MM.1S (cell line): ENCODE measurements at regions not wholly inside any gene's neighbourhood (a gene's known extent, or its start where the extent isn't known, plus 50 kb on each side); places are given as distances from the start of the nearest gene placed in this dataset.

ENCODE experiments used
- DNase-seq: peaks from one replicate; pipeline ENCODE4 v3.0.0-alpha.2; 2015
- H2AFZ ChIP-seq: fragments of 300-600 bp; sonication (generic); 2 replicates; pipeline ENCODE4 v1.6.0; 2016; ENCODE audit warnings: antibody characterized with exemption, low read length
- H3F3A ChIP-seq: fragments of 300-600 bp; sonication (generic); 2 replicates; pipeline ENCODE4 v1.6.1; 2016; ENCODE audit warnings: mild to moderate bottlenecking, antibody characterized with exemption, low read length, moderate library complexity, mixed read lengths; ENCODE audit not compliant: insufficient read depth
- H3K27ac ChIP-seq: fragments of 300-600 bp; sonication (generic); 2 replicates; pipeline ENCODE4 v1.5.1; 2016; ENCODE audit warnings: mild to moderate bottlenecking, low read length
- H3K27me3 ChIP-seq: fragments of 300-600 bp; sonication (generic); replicated peaks from 2 replicates; pipeline ENCODE4 v1.6.0; 2016; ENCODE audit warnings: low read length; ENCODE audit not compliant: insufficient read depth
- H3K36me3 ChIP-seq: fragments of 300-600 bp; sonication (generic); replicated peaks from 2 replicates; pipeline ENCODE4 v1.6.1; 2016; ENCODE audit warnings: mild to moderate bottlenecking, low read length, mixed read lengths; ENCODE audit not compliant: insufficient read depth
- H3K4me1 ChIP-seq: fragments of 300-600 bp; sonication (generic); 2 replicates; pipeline ENCODE4 v1.6.1; 2016; ENCODE audit warnings: low read length, mixed read lengths
- H3K4me2 ChIP-seq: fragments of 300-600 bp; sonication (generic); 2 replicates; pipeline ENCODE4 v1.6.0; 2016; ENCODE audit warnings: low read depth, low read length
- H3K4me3 ChIP-seq: fragments of 300-600 bp; sonication (generic); 2 replicates; pipeline ENCODE4 v1.5.1; 2016; ENCODE audit warnings: low read length, mixed read lengths
- H3K79me2 ChIP-seq: fragments of 300-600 bp; sonication (generic); 2 replicates; pipeline ENCODE4 v1.6.1; 2016; ENCODE audit warnings: mixed run types, low read length, mixed read lengths
- H3K9ac ChIP-seq: fragments of 300-600 bp; sonication (generic); 2 replicates; pipeline ENCODE4 v1.6.1; 2016; ENCODE audit warnings: low read length, mixed read lengths
- H3K9me2 ChIP-seq: fragments of 300-600 bp; sonication (generic); replicated peaks from 2 replicates; pipeline ENCODE4 v1.6.1; 2016; ENCODE audit warnings: mild to moderate bottlenecking, low read length, mixed read lengths; ENCODE audit not compliant: insufficient read depth
- H3K9me3 ChIP-seq: fragments of 300-600 bp; sonication (generic); replicated peaks from 2 replicates; pipeline ENCODE4 v1.6.1; 2016; ENCODE audit warnings: mild to moderate bottlenecking, low read length, mixed read lengths; ENCODE audit not compliant: insufficient read depth
- H4K20me1 ChIP-seq: fragments of 300-600 bp; sonication (generic); 2 replicates; pipeline ENCODE4 v1.6.1; 2016; ENCODE audit warnings: mild to moderate bottlenecking, low read length, moderate library complexity, mixed read lengths; ENCODE audit not compliant: insufficient read depth
- EZH2 ChIP-seq: fragments of 300-600 bp; sonication (generic); optimal IDR thresholded peaks from 2 replicates; pipeline ENCODE3; 2017; ENCODE audit warnings: low read depth, mild to moderate bottlenecking, antibody characterized with exemption, low read length, mixed read lengths
- EZH2phosphoT487 ChIP-seq: fragments of 300-600 bp; sonication (generic); IDR thresholded peaks from 2 replicates; pipeline ENCODE4 v1.6.1; 2018; ENCODE audit warnings: antibody characterized with exemption, low read length
- TF ChIP-seq, protein P1 (sequence below): fragments of 300-600 bp; sonication (generic); IDR thresholded peaks from 2 replicates; pipeline ENCODE4 v1.5.1; 2016; ENCODE audit warnings: antibody characterized with exemption, low read length, mixed read lengths

DNA sequence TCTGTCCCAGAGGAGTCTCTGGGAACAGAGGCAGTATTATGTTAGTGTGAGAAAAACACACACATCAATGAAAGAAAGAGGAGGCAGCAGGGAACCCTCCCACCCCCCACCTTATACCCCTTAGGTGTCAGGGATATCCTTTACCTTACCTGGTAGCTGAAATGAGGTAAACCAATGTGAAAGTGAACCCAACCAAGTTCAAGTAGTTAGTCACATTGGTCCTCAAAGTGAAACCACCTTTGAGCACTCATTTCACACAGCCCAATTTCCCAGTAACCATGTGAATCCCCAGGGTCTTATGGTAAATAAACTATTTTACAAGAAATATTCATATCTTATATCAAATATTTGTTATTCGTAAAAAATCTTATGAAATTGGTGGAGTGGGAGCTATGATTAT is 377.8 kb downstream of the LRATD1 start:
- no peak overlapping the region for H3K4me2 ChIP-seq
- H3F3A ChIP-seq, result no peaks in the 10 kb centered on the region
- H3K9ac ChIP-seq, result no peak overlapping the region
- H3K36me3 ChIP-seq, result no peaks in the 10 kb centered on the region
- TF ChIP-seq, protein P1, sequence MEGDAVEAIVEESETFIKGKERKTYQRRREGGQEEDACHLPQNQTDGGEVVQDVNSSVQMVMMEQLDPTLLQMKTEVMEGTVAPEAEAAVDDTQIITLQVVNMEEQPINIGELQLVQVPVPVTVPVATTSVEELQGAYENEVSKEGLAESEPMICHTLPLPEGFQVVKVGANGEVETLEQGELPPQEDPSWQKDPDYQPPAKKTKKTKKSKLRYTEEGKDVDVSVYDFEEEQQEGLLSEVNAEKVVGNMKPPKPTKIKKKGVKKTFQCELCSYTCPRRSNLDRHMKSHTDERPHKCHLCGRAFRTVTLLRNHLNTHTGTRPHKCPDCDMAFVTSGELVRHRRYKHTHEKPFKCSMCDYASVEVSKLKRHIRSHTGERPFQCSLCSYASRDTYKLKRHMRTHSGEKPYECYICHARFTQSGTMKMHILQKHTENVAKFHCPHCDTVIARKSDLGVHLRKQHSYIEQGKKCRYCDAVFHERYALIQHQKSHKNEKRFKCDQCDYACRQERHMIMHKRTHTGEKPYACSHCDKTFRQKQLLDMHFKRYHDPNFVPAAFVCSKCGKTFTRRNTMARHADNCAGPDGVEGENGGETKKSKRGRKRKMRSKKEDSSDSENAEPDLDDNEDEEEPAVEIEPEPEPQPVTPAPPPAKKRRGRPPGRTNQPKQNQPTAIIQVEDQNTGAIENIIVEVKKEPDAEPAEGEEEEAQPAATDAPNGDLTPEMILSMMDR, result no peak
- TF ChIP-seq EZH2 (no peak), EZH2phosphoT487 (no peak)
- peak; percentile 24 for DNase-seq
- no peaks in the 10 kb centered on the region for H3K27me3 ChIP-seq
- no peak overlapping the region for H3K27ac ChIP-seq
- H3K9me2 ChIP-seq, result no peaks in the 10 kb centered on the region
- no peaks in the 10 kb centered on the region for H4K20me1 ChIP-seq
- H3K79me2 ChIP-seq, result no peaks in the 10 kb centered on the region
- H3K9me3 ChIP-seq, result no peaks in the 10 kb centered on the region
- H3K4me1 ChIP-seq, result no peaks in the 10 kb centered on the region
- no peak overlapping the region for H3K4me3 ChIP-seq
- H2AFZ ChIP-seq, result no peak overlapping the region

DNA sequence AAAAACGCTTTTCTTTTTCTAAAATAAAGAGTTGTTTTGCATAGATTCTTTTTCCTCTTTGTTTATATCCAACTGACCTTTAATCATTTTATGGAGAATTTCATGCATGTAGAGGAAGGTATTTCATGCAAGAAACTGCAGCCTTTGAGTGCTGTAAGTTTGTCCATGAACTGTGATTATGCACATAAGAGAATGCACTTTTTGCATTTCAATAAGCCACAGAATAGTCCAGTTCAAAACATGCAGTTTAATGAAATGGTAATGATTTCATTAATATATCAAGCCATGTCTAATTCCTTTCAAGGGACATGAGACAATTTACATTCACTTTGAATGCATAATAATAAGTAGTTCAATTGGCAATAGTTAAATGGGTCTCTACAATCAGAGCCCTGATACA is 386.3 kb downstream of the LRATD1 start:
- H2AFZ ChIP-seq, result no peak overlapping the region
- H3K9ac ChIP-seq, result no peak overlapping the region
- no peak overlapping the region for H3K4me3 ChIP-seq
- no peaks in the 10 kb centered on the region for H4K20me1 ChIP-seq
- no peaks in the 10 kb centered on the region for H3K36me3 ChIP-seq
- H3K9me2 ChIP-seq, result no peaks in the 10 kb centered on the region
- no peaks in the 10 kb centered on the region for H3F3A ChIP-seq
- DNase-seq, result no peak
- no peaks in the 10 kb centered on the region for H3K4me1 ChIP-seq
- no peaks in the 10 kb centered on the region for H3K9me3 ChIP-seq
- TF ChIP-seq EZH2, result no peak
- TF ChIP-seq, protein P1, result no peak
- no peak for TF ChIP-seq EZH2phosphoT487
- no peaks in the 10 kb centered on the region for H3K79me2 ChIP-seq
- no peaks in the 10 kb centered on the region for H3K27me3 ChIP-seq
- H3K27ac ChIP-seq, result no peak overlapping the region
- H3K4me2 ChIP-seq, result no peak overlapping the region

DNA sequence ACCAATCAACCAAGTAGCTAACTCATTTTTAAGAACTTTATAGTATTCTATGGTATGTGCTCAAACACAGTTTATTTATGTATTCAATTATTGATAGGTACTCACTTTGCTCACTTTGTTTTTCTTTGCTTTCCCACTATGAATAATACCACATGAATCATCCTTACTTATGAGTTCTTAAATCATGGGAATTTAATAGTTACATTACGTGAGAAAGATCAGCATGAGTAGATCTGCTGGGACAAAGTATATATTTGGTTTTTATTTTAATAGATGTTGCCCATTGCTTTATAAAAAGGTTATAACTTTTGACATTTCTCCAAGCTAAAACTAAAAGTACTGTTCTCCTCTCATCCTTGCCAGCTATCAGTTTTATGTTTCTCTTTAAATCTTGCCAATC is 390.7 kb downstream of the LRATD1 start:
- no peak for DNase-seq
- H3K4me2 ChIP-seq, result no peak overlapping the region
- TF ChIP-seq EZH2phosphoT487, result no peak
- TF ChIP-seq EZH2, result no peak
- TF ChIP-seq, protein P1, result no peak
- no peak overlapping the region for H3K4me3 ChIP-seq
- H3K27ac ChIP-seq, result no peak overlapping the region
- no peaks in the 10 kb centered on the region for H3K4me1 ChIP-seq
- no peak overlapping the region for H2AFZ ChIP-seq
- no peak overlapping the region for H3K9ac ChIP-seq
- no peaks in the 10 kb centered on the region for H3F3A ChIP-seq
- no peaks in the 10 kb centered on the region for H3K9me2 ChIP-seq
- H4K20me1 ChIP-seq, result no peaks in the 10 kb centered on the region
- H3K79me2 ChIP-seq, result no peaks in the 10 kb centered on the region
- H3K9me3 ChIP-seq, result no peaks in the 10 kb centered on the region
- H3K27me3 ChIP-seq, result no peaks in the 10 kb centered on the region
- no peaks in the 10 kb centered on the region for H3K36me3 ChIP-seq

DNA sequence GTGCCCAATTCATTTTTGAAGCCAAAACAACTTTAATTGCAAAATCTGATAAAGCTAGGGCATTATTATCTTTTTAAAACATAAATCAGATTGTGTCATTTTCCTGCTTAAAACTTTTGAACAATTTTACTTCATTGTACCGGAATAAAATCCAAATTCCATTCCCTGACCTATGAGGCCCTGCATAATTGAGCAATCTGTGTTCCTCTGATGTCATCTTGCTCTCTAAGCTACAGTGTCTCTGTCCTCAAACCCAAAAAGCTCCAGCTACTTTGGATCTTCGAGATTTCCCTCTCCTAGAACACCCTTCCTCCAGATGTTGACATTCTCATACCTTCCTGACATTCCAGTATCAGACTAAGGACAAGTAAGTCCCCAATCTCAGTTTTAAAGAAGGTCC is 395.9 kb downstream of the LRATD1 start:
- Histone ChIP-seq H3K79me2 (no peaks in the 10 kb centered on the region), H3F3A (no peaks in the 10 kb centered on the region), H3K36me3 (no peaks in the 10 kb centered on the region), H4K20me1 (no peaks in the 10 kb centered on the region), H3K4me1 (no peaks in the 10 kb centered on the region), H3K27ac (no peak overlapping the region), H3K9ac (no peak overlapping the region), H3K9me3 (no peaks in the 10 kb centered on the region), H2AFZ (no peak overlapping the region), H3K4me2 (no peak overlapping the region), H3K4me3 (no peak overlapping the region), H3K9me2 (no peaks in the 10 kb centered on the region), H3K27me3 (no peaks in the 10 kb centered on the region)
- no peak for TF ChIP-seq EZH2
- no peak for TF ChIP-seq EZH2phosphoT487
- TF ChIP-seq, protein P1, result no peak
- DNase-seq, result no peak
